ENCODE measurements at regions not wholly inside any gene's neighbourhood (a gene's known extent, or its start where the extent isn't known, plus 50 kb on each side); places are given as distances from the start of the nearest gene placed in this dataset.

DNA sequence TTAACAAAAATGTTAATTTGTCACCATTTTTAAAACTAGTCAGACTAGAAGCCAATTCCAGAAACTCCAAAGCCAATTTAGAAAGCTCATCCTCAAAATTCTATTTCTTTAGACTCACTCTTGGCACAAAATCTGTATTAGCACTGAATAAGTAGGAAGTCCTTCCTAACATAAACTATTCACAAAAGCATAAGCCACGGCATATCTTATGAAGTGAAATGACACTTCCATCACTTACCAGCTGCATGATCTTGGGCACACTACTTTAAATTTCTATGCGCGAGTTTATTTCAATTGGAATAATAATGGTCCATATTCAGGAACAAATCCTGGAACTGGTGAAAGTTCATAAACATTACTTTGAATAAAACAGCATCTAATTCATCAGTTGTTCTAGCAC lies 1544.0 kb downstream of the TECRL start:
- no peak for DNase-seq

GRCh38 chr4:62849696-62850095 lies 1559.6 kb downstream of the TECRL start:
- no peak for DNase-seq

GRCh38 chr4:62835631-62836030 lies 1573.6 kb downstream of the TECRL start:
- DNase-seq: no peak

DNA sequence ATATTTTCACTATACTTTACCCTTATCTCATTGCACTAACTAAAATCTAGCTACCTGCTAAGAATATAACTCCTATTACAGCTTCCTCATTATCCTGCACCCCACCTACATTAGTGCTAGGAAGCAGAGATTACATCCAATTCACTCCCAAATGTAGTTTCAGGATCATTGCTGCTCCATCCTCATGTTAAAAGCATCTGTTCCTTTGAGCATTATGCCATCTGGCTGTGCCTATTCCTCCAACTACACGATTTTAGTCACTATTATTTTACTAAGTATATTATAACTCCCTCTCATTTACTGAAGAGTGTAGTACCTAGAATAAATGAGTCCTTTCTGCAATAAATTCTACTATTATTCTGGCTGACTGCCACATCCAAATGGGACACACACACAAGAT lies 1586.9 kb downstream of the TECRL start:
- DNase-seq: no peak

GRCh38 chr4:62816566-62816965 lies 1592.7 kb downstream of the TECRL start:
- DNase-seq: no peak

GRCh38 chr4:62814510-62815047 lies 1594.7 kb downstream of the TECRL start:
- DNase-seq: no peak

GRCh38 chr4:62806816-62807215 lies 1602.4 kb downstream of the TECRL start:
- no peak for DNase-seq

GRCh38 chr4:62804075-62804474 lies 1603.9 kb downstream of the ADGRL3 start:
- DNase-seq: no peak

- no peak for DNase-seq
Measured at GRCh38 chr4:62797221-62797620, 1597.1 kb downstream of the ADGRL3 start.

DNA sequence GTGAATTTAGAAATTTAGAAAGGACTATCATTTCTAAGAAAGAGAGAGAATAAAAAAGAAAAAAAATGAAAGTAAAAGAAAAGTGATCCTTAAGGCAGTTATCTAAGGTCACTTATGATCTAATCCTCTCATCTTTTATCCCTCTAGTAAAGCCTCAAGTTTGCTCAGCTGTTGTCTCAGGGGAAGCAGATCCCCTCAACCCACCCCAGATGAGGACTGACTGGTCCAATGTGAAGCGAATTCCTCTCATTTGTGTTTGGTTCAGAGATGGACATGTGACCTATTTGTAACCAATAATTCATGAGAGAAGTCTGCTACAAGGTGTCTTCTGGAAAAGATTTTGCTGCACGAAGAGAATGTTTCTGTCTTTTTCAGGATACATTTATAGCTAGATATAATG lies 1591.3 kb downstream of the ADGRL3 start:
- no peak for DNase-seq

- no peak for DNase-seq
Measured at GRCh38 chr4:62771983-62772557, 1571.9 kb downstream of the ADGRL3 start.

GRCh38 chr4:62740296-62740695 lies 1540.2 kb downstream of the ADGRL3 start:
- no peak for DNase-seq

DNA sequence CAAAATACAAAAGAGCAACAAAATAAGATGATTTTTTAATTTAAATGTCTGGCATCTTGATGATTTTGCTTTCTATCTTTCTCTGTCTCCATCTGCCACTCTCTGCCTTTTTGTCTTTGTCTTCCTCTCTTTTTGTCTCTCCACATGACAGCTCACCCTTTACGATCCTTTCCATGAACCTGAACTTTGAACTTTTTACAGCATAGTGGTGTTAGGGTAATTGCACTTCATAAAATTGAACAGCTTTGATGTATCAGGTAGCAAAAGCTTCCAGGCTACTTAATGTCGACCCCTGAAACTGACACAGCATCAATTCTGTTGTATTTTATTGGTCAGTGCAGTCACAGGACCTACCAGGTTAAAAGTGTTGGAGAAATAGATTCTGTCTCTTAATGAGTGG lies 1517.0 kb downstream of the ADGRL3 start:
- no peak for DNase-seq

GRCh38 chr4:62711575-62711974 lies 1511.4 kb downstream of the ADGRL3 start:
- DNase-seq: no peak

- DNase-seq: peak; percentile 76
Measured at GRCh38 chr4:62709618-62710252, 1509.6 kb downstream of the ADGRL3 start.

GRCh38 chr4:62706423-62706822 lies 1506.3 kb downstream of the ADGRL3 start:
- no peak for DNase-seq

DNA sequence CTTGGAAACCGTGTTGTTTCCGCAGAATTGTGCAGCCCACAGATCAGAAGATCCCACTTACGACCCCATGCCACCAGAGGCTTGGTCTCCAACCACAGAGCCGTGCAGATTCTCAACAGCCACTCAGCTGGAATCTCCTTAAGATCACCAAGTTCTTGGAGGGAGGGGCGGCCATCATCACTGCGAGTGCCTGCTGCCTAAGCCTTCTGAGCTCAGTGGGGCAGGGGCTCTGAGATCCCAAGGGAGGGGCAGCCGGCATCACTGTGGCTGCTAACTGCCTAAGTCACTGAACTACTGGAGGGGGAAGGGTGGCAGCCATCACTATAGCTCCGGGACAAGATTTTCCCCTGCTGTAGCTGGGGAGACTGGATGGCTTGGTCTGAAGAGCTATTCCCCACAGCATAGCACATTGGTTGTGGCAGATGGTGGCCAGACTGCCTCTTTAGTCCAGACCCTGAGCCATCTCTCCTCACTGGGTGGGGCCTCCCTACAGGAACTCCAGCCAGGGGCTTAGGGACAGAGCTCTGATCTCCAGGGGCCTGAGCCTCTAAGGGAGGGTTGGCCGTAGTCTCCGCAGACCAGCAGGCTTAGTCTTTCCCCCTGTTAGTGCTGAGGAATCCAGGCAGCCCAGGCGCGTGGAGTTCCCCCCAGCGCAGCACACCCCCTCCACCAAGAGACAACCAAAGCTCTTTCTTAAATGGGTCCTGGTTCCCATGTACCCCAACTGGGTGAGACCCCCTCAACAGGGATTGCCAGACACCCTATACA lies 1483.9 kb downstream of the ADGRL3 start:
- no peak for DNase-seq

- no peak for DNase-seq
Measured at GRCh38 chr4:62676962-62677361, 1476.8 kb downstream of the ADGRL3 start.

DNA sequence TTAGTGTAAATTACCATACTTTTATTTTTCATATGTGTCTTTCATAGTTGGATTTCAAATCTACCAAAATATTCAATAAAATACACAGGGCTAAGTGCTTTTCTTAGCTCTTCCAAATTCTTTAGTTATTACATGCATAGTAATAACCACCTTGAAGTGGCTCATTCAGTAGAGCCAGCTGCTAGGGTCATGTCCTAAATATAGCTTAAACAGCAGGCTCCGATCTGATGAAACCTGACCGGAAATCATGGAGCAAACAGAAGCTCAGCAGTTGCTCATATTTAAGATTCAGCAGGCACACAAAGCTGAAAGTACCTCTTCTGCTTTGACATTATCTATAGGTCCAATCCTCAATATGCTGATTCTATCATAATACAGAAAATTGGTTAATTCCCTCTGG lies 1470.4 kb downstream of the ADGRL3 start:
- no peak for DNase-seq

- DNase-seq: no peak
Measured at GRCh38 chr4:62661821-62662220, 1461.7 kb downstream of the ADGRL3 start.

DNA sequence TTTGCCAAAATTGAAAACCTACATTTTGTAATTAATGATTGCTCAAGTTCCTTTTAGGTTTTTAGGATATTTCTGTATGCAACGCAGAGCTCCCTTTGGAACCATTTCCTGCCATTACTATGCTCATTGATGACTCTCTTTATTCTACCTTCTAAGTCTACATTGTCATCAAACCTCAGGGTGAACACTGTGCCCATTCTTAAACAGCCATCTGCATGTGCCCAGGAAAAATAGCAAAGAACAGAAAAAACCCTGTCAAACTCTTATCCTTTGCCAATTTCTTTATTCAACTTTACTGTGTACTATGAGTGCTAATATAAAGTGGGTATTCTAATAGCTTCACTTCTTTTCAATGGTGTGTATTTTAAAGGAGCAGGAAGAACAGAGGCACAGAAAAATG lies 1455.9 kb downstream of the ADGRL3 start:
- DNase-seq: no peak

DNA sequence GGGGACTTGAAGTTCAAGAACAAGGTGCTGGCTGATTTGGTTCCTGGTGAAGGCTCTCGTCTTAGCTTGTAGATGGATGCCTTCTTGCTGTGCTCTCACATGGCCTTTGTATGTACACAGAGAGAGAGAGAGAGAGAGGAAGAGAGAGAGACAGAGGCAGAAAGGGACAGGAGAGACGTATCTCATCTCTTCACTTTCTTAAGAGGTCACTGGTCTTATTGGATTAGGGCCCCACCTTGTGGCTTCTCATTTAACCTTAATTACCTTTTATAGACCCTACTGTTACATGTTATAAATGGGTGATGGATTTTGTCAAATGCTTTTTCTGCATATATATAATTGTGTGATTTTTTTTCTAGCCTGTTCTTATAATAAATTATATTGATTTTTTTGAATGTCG lies 1444.2 kb downstream of the ADGRL3 start:
- peak; percentile 11 for DNase-seq

DNA sequence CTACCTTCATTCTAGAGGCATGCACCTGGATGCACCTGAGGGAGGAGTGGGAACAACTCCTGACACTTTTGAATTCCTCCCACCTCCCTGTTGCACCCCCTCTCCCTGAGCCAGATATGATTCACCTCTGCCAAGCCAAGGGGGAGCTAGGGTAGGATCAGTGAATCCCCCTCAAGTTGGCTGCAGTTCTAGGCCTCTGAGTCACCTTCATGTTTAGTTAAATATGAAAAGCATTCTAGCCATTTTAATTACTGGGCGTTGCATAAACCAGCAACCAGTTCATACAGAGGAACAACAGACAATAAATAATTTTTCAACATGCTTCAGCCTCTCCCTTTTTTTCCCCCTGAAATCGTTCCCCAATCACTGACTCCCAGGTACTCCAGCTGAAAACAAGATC lies 1440.2 kb downstream of the ADGRL3 start:
- no peak for DNase-seq

DNA sequence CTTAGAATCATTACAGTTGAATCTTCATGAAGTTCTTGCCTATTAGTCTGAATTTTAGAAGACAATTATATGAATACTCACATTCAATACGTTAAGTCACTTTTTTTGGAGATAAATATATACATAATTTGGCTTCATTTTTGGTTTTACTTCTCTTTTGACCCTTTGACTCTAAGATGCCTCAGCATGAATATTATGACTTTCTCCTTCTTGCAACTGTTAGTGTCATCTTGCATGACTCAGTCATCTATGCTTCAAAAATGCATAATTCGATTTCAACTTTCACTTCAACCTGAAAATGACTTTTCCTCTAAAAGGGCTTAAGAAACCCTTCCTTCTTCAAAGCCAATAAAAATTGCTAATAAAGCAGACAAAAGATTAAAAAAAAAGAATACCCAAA lies 1427.5 kb downstream of the ADGRL3 start:
- DNase-seq: no peak
